A549 (cell line): ENCODE measurements at regions not wholly inside any gene's neighbourhood (a gene's known extent, or its start where the extent isn't known, plus 50 kb on each side); places are given as distances from the start of the nearest gene placed in this dataset.
"Not testable (repeated sequence)": the region's sequence is repeated elsewhere in the genome, so short reads cannot be mapped to it uniquely, and the experiment has no call there.

Source experiments
- ATAC-seq, 2 experiments: fragments of 200-7000 bp in 1 of 2; fragments of >200 bp in 1 of 2; cut with Nextera tagmentation in 1 of 2; cut with Tn5 transposase in 1 of 2; 3 replicates each; pipeline versions ENCODE4 v1.8.0 to v1.9.1; 2018 to 2020; ENCODE audit warnings: mild to moderate bottlenecking in 1 of 2, moderate library complexity in 1 of 2
- CTCF ChIA-PET: fragments of 300-600 bp; sonication (Branson Sonifier 250); formaldehyde crosslinking; extraction: SDS; loops from one replicate; lab custom pipeline; 2021; ENCODE audit warnings: antibody characterized with exemption, inconsistent platforms; lab: Yijun Ruan, JAX
- POLR2A ChIA-PET: fragments of 350-600 bp; formaldehyde crosslinking; extraction: SDS; loops from one replicate; lab custom pipeline; 2021; ENCODE audit warnings: antibody characterized with exemption, inconsistent platforms; lab: Yijun Ruan, JAX
- DNase-seq, 2 experiments: peaks; one replicate each; pipeline versions ENCODE4 v3.0.0 to v3.0.0-alpha.2; 2011 to 2016; ENCODE audit warnings: low read depth in 1 of 2, low spot score in 1 of 2
- FAIRE-seq: peaks from 2 replicates; lab custom pipeline; 2011; peaks lifted over from hg19 to GRCh38; lab: Jason Lieb, UNC
- H3K27ac ChIP-seq, 2 experiments: fragments of >200 bp; sonication (Bioruptor Twin); formaldehyde crosslinking; 3 replicates each; pipeline ENCODE4 v1.5.1; 2016 to 2017
- H3K4me1 ChIP-seq: fragments of >200 bp; sonication (Bioruptor Twin); formaldehyde crosslinking; 3 replicates; pipeline ENCODE4 v1.6.1; 2016
- H3K4me2 ChIP-seq: fragments of >200 bp; sonication (Bioruptor Twin); formaldehyde crosslinking; 3 replicates; pipeline ENCODE4 v1.6.1; 2016
- H3K4me3 ChIP-seq: fragments of >200 bp; sonication (Bioruptor Twin); formaldehyde crosslinking; 3 replicates; pipeline ENCODE4 v1.5.1; 2016
- H3K9me3 ChIP-seq: fragments of >200 bp; sonication (Bioruptor Twin); formaldehyde crosslinking; 3 replicates; pipeline ENCODE4 v1.6.1; 2016
- BHLHE40 ChIP-seq: IDR thresholded peaks from 2 replicates; pipeline ENCODE4 v1.6.1; 2012; ENCODE audit warnings: low read depth, low read length, inconsistent platforms
- CBX2 ChIP-seq: fragments of 200-600 bp; sonication (generic); IDR thresholded peaks from 2 replicates; pipeline ENCODE4 v1.6.1; 2016; ENCODE audit warnings: low read depth, mild to moderate bottlenecking, borderline replicate concordance
- CEBPB ChIP-seq, 2 experiments: fragments of >200 bp in 1 of 2; sonication (Bioruptor Twin) in 1 of 2; formaldehyde crosslinking in 1 of 2; IDR thresholded peaks; 2 replicates each; pipeline ENCODE4 v1.6.1; 2012 to 2016
- CHD2 ChIP-seq: fragments of 150-350 bp; IDR thresholded peaks from 2 replicates; pipeline ENCODE4 v1.6.1; 2014; ENCODE audit warnings: low read length; ENCODE audit not compliant: partially characterized antibody
- ESRRA ChIP-seq: fragments of 150-350 bp; IDR thresholded peaks from 2 replicates; pipeline ENCODE4 v1.6.1; 2014; ENCODE audit warnings: mild to moderate bottlenecking, low read length, borderline replicate concordance
- FOSL2 ChIP-seq, 2 experiments: fragments of 450-650 bp in 1 of 2; fragments of >200 bp in 1 of 2; sonication (Bioruptor Twin) in 1 of 2; formaldehyde crosslinking; IDR thresholded peaks; 2 replicates each; pipeline versions ENCODE4 v1.5.0 to v1.6.1; 2016 to 2020; ENCODE audit warnings: mild to moderate bottlenecking in 1 of 2, moderate library complexity in 1 of 2
- HOXB5 ChIP-seq: fragments of 250-450 bp; sonication (Bioruptor Pico); IDR thresholded peaks from 2 replicates; pipeline ENCODE4 v1.5.0; 2020; ENCODE audit warnings: mild to moderate bottlenecking, moderate library complexity
- KDM5A ChIP-seq: fragments of 200-600 bp; sonication (generic); IDR thresholded peaks from 2 replicates; pipeline ENCODE4 v1.6.1; 2016; ENCODE audit warnings: antibody characterized with exemption, mild to moderate bottlenecking
- MAX ChIP-seq: IDR thresholded peaks from 2 replicates; pipeline ENCODE4 v1.6.1; 2012
- PBX3 ChIP-seq: IDR thresholded peaks from 2 replicates; pipeline ENCODE4 v1.6.1; 2012
- RAD21 ChIP-seq, 2 experiments: fragments of >200 bp in 1 of 2; sonication (Bioruptor Twin) in 1 of 2; formaldehyde crosslinking in 1 of 2; IDR thresholded peaks in 1 of 2; conservative IDR thresholded peaks in 1 of 2; 2 replicates in 1 of 2; 3 replicates in 1 of 2; pipeline ENCODE4 v1.6.1; 2012 to 2018; ENCODE audit warnings: inconsistent platforms in 1 of 2
- RARB ChIP-seq: fragments of 250-450 bp; sonication (Bioruptor Pico); IDR thresholded peaks from 2 replicates; pipeline ENCODE4 v1.8.0; 2021; ENCODE audit warnings: mild to moderate bottlenecking, moderate library complexity
- RCOR1 ChIP-seq: fragments of 150-350 bp; IDR thresholded peaks from 2 replicates; pipeline ENCODE4 v1.6.1; 2014; ENCODE audit warnings: antibody characterized with exemption, low read length, low read depth
- REST ChIP-seq: fragments of 200-600 bp; sonication (generic); IDR thresholded peaks from 2 replicates; pipeline ENCODE4 v1.6.1; 2016; ENCODE audit warnings: antibody characterized with exemption, mild to moderate bottlenecking, moderate library complexity
- RFX5 ChIP-seq: fragments of 450-650 bp; IDR thresholded peaks from 2 replicates; pipeline ENCODE4 v1.7.1; 2014; ENCODE audit warnings: antibody characterized with exemption, mild to moderate bottlenecking, moderate library complexity
- TP53 ChIP-seq: fragments of 250-450 bp; sonication (Bioruptor Pico); IDR thresholded peaks from 2 replicates; pipeline ENCODE4 v1.5.0; 2021; ENCODE audit warnings: mild to moderate bottlenecking, moderate library complexity
- ZFP36 ChIP-seq: fragments of 450-650 bp; IDR thresholded peaks from 2 replicates; pipeline ENCODE4 v1.6.1; 2014; ENCODE audit warnings: borderline replicate concordance; ENCODE audit not compliant: partially characterized antibody
- ZSCAN20 ChIP-seq: fragments of 250-450 bp; sonication (Bioruptor Pico); IDR thresholded peaks from 2 replicates; pipeline ENCODE4 v1.8.0; 2022; ENCODE audit warnings: mild to moderate bottlenecking, moderate library complexity
- WGBS: methylation state at CpG from one replicate; pipeline ENCODE4 v1.1.6; 2017; ENCODE audit errors: missing lambda C conversion rate; 5-methylcytosine and 5-hydroxymethylcytosine counted together

GRCh38 chr3:197363553-197364409, 65.4 kb upstream of the DLG1 start:
- peaks cover 12% of the 10 kb centered on the region for H3K9me3 ChIP-seq
- POLR2A ChIA-PET, result no interaction called here
- no peak for DNase-seq
- no peak overlapping the region for H3K27ac ChIP-seq
- CTCF ChIA-PET, result interaction anchor here (0.7 kb wide), 1 partner anchor 318 kb away, joined by 3 read pairs; no protein-coding TSS in a partner anchor
- H3K4me3 ChIP-seq, result no peak overlapping the region
- ATAC-seq, result no peak
- FAIRE-seq, result no peak
- 81% methylated on average over 14 of the region's 14 CpGs for WGBS
- H3K4me2 ChIP-seq, result no peak overlapping the region
- TF ChIP-seq TP53 (no peak), MAX (no peak), REST (no peak), RFX5 (no peak), FOSL2 (IDR thresholded peaks at IDR 0.05) (no peak), FOSL2 (CRISPR knock-in tag; IDR thresholded peaks at IDR 0.05) (no peak), ESRRA (no peak), PBX3 (no peak), CEBPB (IDR thresholded peaks at IDR 0.05) (no peak)
- TF ChIP-seq, all 56 proteins: peak for 0
- peaks cover 16% of the 10 kb centered on the region; the same call in 2 of the 3 replicates for H3K4me1 ChIP-seq

- POLR2A ChIA-PET, result no interaction called here
- TF ChIP-seq CHD2 (no peak), HOXB5 (no peak), ZSCAN20 (CRISPR knock-in tag) (no peak), RARB (CRISPR knock-in tag) (no peak), BHLHE40 (no peak), KDM5A (no peak), RCOR1 (no peak), RFX5 (no peak), RAD21 (conservative IDR thresholded peaks at IDR 0.05 in 1 of 2, IDR thresholded peaks at IDR 0.05 in 1 of 2) (no peak), CBX2 (no peak)
- CTCF ChIA-PET, result interaction anchor here (1.2 kb wide), 1 partner anchor 833 kb away, joined by 3 read pairs; no protein-coding TSS in a partner anchor
- peaks cover 15% of the 10 kb centered on the region for H3K9me3 ChIP-seq
- no peak overlapping the region for H3K27ac ChIP-seq
- ATAC-seq, result no peak
- no peak for DNase-seq
- H3K4me3 ChIP-seq, result no peak overlapping the region
- WGBS, result 63% methylated on average over 2 of the region's 2 CpGs
- no peak overlapping the region for H3K4me2 ChIP-seq
- no peak for FAIRE-seq
- peaks cover 8% of the 10 kb centered on the region; the same call in 2 of the 3 replicates for H3K4me1 ChIP-seq
These were observed 63.7 kb upstream of the DLG1 start for GRCh38 chr3:197362081-197362480.

GRCh38 chr3:197360095-197360494, 61.7 kb upstream of the DLG1 start:
- H3K4me2 ChIP-seq, DNase-seq, FAIRE-seq, ATAC-seq, H3K4me1 ChIP-seq, CTCF ChIA-PET, H3K27ac ChIP-seq, POLR2A ChIA-PET, H3K4me3 ChIP-seq: not testable (repeated sequence)
- WGBS, result 60% methylated on average over 3 of the region's 3 CpGs
- H3K9me3 ChIP-seq, result peaks cover 15% of the 10 kb centered on the region
- peak; percentile 69 for TF ChIP-seq ZFP36

GRCh38 chr3:197359476-197359875, 61.1 kb upstream of the DLG1 start:
- H3K9me3 ChIP-seq, result peaks cover 15% of the 10 kb centered on the region
- POLR2A ChIA-PET, FAIRE-seq, H3K4me2 ChIP-seq, H3K4me1 ChIP-seq, DNase-seq, ATAC-seq, H3K4me3 ChIP-seq, CTCF ChIA-PET, H3K27ac ChIP-seq: not testable (repeated sequence)
- WGBS, result 49% methylated on average over 3 of the region's 3 CpGs
